ENCODE measurements at regions not wholly inside any gene's neighbourhood (a gene's known extent, or its start where the extent isn't known, plus 50 kb on each side); places are given as distances from the start of the nearest gene placed in this dataset.

DNA sequence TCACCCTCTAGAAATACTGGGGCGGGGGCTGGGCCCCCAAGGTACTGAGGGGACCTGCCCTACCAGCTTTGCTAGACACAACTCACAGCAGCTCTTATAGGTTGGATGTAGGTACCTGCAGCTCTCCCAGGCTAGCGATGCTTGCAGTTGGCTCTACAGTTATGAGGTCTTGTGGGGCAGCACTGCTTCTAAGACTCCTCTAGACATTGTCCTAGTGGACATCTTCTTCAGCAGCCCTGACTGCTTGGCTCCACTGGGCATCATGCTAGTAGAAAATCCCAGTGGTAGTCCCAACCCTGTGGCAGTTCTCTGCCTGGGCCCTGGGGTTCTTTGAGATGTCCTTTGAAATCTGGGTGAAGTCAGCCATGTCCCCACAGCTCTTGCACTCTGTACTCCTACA lies 419.3 kb upstream of the SEL1L start:
- TF ChIP-seq, protein P1, sequence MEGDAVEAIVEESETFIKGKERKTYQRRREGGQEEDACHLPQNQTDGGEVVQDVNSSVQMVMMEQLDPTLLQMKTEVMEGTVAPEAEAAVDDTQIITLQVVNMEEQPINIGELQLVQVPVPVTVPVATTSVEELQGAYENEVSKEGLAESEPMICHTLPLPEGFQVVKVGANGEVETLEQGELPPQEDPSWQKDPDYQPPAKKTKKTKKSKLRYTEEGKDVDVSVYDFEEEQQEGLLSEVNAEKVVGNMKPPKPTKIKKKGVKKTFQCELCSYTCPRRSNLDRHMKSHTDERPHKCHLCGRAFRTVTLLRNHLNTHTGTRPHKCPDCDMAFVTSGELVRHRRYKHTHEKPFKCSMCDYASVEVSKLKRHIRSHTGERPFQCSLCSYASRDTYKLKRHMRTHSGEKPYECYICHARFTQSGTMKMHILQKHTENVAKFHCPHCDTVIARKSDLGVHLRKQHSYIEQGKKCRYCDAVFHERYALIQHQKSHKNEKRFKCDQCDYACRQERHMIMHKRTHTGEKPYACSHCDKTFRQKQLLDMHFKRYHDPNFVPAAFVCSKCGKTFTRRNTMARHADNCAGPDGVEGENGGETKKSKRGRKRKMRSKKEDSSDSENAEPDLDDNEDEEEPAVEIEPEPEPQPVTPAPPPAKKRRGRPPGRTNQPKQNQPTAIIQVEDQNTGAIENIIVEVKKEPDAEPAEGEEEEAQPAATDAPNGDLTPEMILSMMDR (IDR thresholded peaks at IDR 0.05; ENCODE audit: low read length) = no peak
- no peak for TF ChIP-seq EZH2 (IDR thresholded peaks at IDR 0.05; ENCODE audit: borderline replicate concordance, low read length)
